Mesenchymal stem cell (in vitro differentiated cells and primary cell): ENCODE measurements at regions not wholly inside any gene's neighbourhood (a gene's known extent, or its start where the extent isn't known, plus 50 kb on each side); places are given as distances from the start of the nearest gene placed in this dataset.

Experiments used
- DNase-seq: peaks from one replicate; pipeline ENCODE4 v3.0.0-alpha.2; 2013
- H2AFZ ChIP-seq: one replicate; pipeline ENCODE4 v1.6.1; 2013; ENCODE audit warnings: low read depth, mild to moderate bottlenecking, control low read depth, inconsistent platforms, low read length, moderate library complexity
- H2AK5ac ChIP-seq: 2 replicates; pipeline ENCODE4 v1.6.1; 2013; ENCODE audit warnings: low read length, moderate library complexity, mild to moderate bottlenecking, inconsistent platforms; ENCODE audit not compliant: severe bottlenecking
- H2BK120ac ChIP-seq: one replicate; pipeline ENCODE4 v1.6.1; 2013; ENCODE audit warnings: low read depth, mild to moderate bottlenecking, inconsistent platforms, low read length, moderate library complexity
- H2BK12ac ChIP-seq, 2 experiments: one replicate each; pipeline ENCODE4 v1.6.1; 2013; ENCODE audit warnings: inconsistent platforms in 2 of 2, low read length in 2 of 2, mild to moderate bottlenecking in 2 of 2, moderate library complexity in 2 of 2, control low read depth in 1 of 2
- H2BK15ac ChIP-seq: one replicate; pipeline ENCODE4 v1.6.1; 2013; ENCODE audit warnings: mild to moderate bottlenecking, low read depth, inconsistent platforms; ENCODE audit not compliant: poor library complexity, severe bottlenecking
- H2BK5ac ChIP-seq: 2 replicates; pipeline ENCODE4 v1.6.1; 2013; ENCODE audit warnings: low read depth, mild to moderate bottlenecking, low read length, control low read depth, inconsistent platforms; ENCODE audit not compliant: poor library complexity, severe bottlenecking
- H3K14ac ChIP-seq, 2 experiments: one replicate each; pipeline ENCODE4 v1.6.1; 2013; ENCODE audit warnings: inconsistent platforms in 2 of 2, low read length in 2 of 2, control low read depth in 1 of 2, mild to moderate bottlenecking in 1 of 2, moderate library complexity in 1 of 2
- H3K18ac ChIP-seq, 2 experiments: one replicate each; pipeline ENCODE4 v1.6.1; 2013; ENCODE audit warnings: inconsistent platforms in 2 of 2, low read length in 2 of 2, control low read depth in 1 of 2, low read depth in 1 of 2, mild to moderate bottlenecking in 1 of 2
- H3K23ac ChIP-seq, 2 experiments: one replicate each; pipeline ENCODE4 v1.6.1; 2013; ENCODE audit warnings: inconsistent platforms in 2 of 2, low read length in 2 of 2, mild to moderate bottlenecking in 2 of 2, moderate library complexity in 2 of 2, control low read depth in 1 of 2
- H3K27ac ChIP-seq: 2 replicates; pipeline ENCODE4 v1.5.1; 2013; ENCODE audit warnings: mild to moderate bottlenecking, moderate library complexity, low read length, control low read depth, inconsistent platforms; ENCODE audit not compliant: poor library complexity, severe bottlenecking
- H3K27me3 ChIP-seq, 2 experiments: 2 replicates each; pipeline versions ENCODE4 v1.6.1 to v1.7.0; 2013; ENCODE audit warnings: low read length in 2 of 2, mild to moderate bottlenecking in 2 of 2, moderate library complexity in 2 of 2, control low read depth in 1 of 2, inconsistent platforms in 1 of 2; ENCODE audit not compliant: control insufficient read depth in 1 of 2, insufficient read depth in 1 of 2
- H3K36me3 ChIP-seq, 2 experiments: 2 replicates each; pipeline versions ENCODE4 v1.6.1 to v1.7.0; 2013; ENCODE audit warnings: low read length in 2 of 2, control low read depth in 1 of 2, inconsistent platforms in 1 of 2, low read depth in 1 of 2, mild to moderate bottlenecking in 1 of 2; ENCODE audit not compliant: insufficient read depth in 2 of 2, control insufficient read depth in 1 of 2
- H3K4ac ChIP-seq, 2 experiments: one replicate each; pipeline ENCODE4 v1.6.1; 2013; ENCODE audit warnings: inconsistent platforms in 2 of 2, low read length in 2 of 2, mild to moderate bottlenecking in 2 of 2, moderate library complexity in 2 of 2, control low read depth in 1 of 2, low read depth in 1 of 2
- H3K4me1 ChIP-seq: 2 replicates; pipeline ENCODE4 v1.6.1; 2013; ENCODE audit warnings: low read depth, low read length, control low read depth; ENCODE audit not compliant: control insufficient read depth, insufficient read depth
- H3K4me2 ChIP-seq: 2 replicates; pipeline ENCODE4 v1.6.1; 2013; ENCODE audit warnings: low read length, mild to moderate bottlenecking, inconsistent platforms; ENCODE audit not compliant: poor library complexity, severe bottlenecking
- H3K4me3 ChIP-seq, 2 experiments: 2 replicates each; pipeline versions ENCODE4 v1.5.1 to v1.7.0; 2013; ENCODE audit warnings: low read length in 2 of 2, mild to moderate bottlenecking in 2 of 2, control low read depth in 1 of 2, low read depth in 1 of 2; ENCODE audit not compliant: insufficient read depth in 1 of 2
- H3K79me1 ChIP-seq: replicated peaks from 2 replicates; pipeline ENCODE4 v1.6.1; 2013; ENCODE audit warnings: mild to moderate bottlenecking, control low read depth, low read length, inconsistent platforms; ENCODE audit not compliant: poor library complexity, severe bottlenecking
- H3K9ac ChIP-seq: 2 replicates; pipeline ENCODE4 v1.7.0; 2013; ENCODE audit warnings: mild to moderate bottlenecking, low read length, moderate library complexity
- H3K9me3 ChIP-seq: 2 replicates; pipeline ENCODE4 v1.7.0; 2013; ENCODE audit warnings: mild to moderate bottlenecking, low read length; ENCODE audit not compliant: control insufficient read depth
- H4K8ac ChIP-seq: one replicate; pipeline ENCODE4 v1.6.1; 2013; ENCODE audit warnings: inconsistent platforms, mild to moderate bottlenecking, low read length, moderate library complexity
- H4K91ac ChIP-seq: one replicate; pipeline ENCODE4 v1.6.1; 2013; ENCODE audit warnings: mild to moderate bottlenecking, low read length, inconsistent platforms
- WGBS: methylation state at CpG from one replicate; pipeline ENCODE4 v1.1.7; 2013; ENCODE audit warnings: mixed read lengths; 5-methylcytosine and 5-hydroxymethylcytosine counted together

DNA sequence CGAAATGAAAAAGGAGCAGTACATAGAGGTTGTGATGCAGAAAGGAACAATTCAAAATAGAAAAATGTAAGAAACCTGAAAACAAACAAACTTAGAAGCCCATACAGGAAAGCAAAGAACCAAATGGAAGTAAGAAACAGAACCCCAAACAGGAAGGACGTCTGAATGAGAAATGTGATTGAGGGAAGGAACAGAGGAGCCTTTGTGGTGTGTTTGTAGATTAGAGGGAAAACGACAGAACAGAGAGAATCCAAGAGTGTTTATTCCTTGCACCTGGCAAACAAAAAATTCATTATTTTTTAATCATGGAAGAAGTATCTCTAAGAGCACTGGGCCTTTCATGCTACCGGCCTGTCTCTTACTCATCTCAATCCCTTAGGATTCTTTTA is 67.8 kb upstream of the ZSWIM6 start:
- DNase-seq: no peak
- H4K8ac ChIP-seq: no peak overlapping the region
- no peak overlapping the region for H3K4ac ChIP-seq
- H3K4me3 ChIP-seq: no peak overlapping the region
- no peak overlapping the region for H3K18ac ChIP-seq
- H2BK120ac ChIP-seq: no peak overlapping the region
- H3K27ac ChIP-seq: no peak overlapping the region
- no peak overlapping the region for H2BK15ac ChIP-seq
- H3K4me1 ChIP-seq: peaks cover 2% of the 10 kb centered on the region
- no peaks in the 10 kb centered on the region for H3K36me3 ChIP-seq
- no peaks in the 10 kb centered on the region for H3K9me3 ChIP-seq
- H2AFZ ChIP-seq: no peak overlapping the region
- H3K4me2 ChIP-seq: no peak overlapping the region
- H3K27me3 ChIP-seq: no peaks in the 10 kb centered on the region
- 23% methylated on average over 1 of the region's 4 CpGs for WGBS
- H4K91ac ChIP-seq: no peak overlapping the region
- H2BK5ac ChIP-seq: no peak overlapping the region
- H3K23ac ChIP-seq: no peak overlapping the region
- H3K9ac ChIP-seq: no peak overlapping the region
- no peak overlapping the region for H3K14ac ChIP-seq
- no peaks in the 10 kb centered on the region for H3K79me1 ChIP-seq
- no peak overlapping the region for H2AK5ac ChIP-seq
- H2BK12ac ChIP-seq: no peak overlapping the region

DNA sequence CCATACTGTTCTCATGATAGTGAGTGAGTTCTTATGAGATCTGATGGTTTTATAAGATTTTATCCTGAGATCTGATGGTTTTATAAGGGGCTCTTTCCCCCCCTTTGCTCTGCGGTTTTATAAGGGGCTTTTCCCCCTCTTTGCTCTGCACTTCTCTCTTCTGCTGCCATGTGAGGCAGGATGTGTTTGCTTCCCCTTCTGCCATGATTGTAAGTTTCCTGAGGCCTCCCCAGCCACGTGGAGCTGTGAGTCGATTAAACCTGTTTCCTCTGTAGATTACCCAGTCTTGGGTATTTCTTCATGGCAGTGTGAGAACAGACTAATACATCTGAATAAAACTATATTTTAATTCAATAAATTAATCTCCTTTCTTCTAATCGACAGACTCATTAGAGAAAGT is 64.9 kb upstream of the ZSWIM6 start:
- H2BK5ac ChIP-seq: no peak overlapping the region
- no peaks in the 10 kb centered on the region for H3K9me3 ChIP-seq
- DNase-seq: no peak
- H2BK15ac ChIP-seq: no peak overlapping the region
- H3K4me3 ChIP-seq: no peak overlapping the region
- H3K36me3 ChIP-seq: no peaks in the 10 kb centered on the region
- no peak overlapping the region for H2AK5ac ChIP-seq
- H3K14ac ChIP-seq: no peak overlapping the region
- no peaks in the 10 kb centered on the region for H3K79me1 ChIP-seq
- no peak overlapping the region for H4K91ac ChIP-seq
- no peak overlapping the region for H3K4me2 ChIP-seq
- H2AFZ ChIP-seq: no peak overlapping the region
- no peak overlapping the region for H3K4ac ChIP-seq
- no peak overlapping the region for H2BK120ac ChIP-seq
- H4K8ac ChIP-seq: no peak overlapping the region
- H3K27me3 ChIP-seq: no peaks in the 10 kb centered on the region
- H3K23ac ChIP-seq: no peak overlapping the region
- no peak overlapping the region for H3K27ac ChIP-seq
- H3K4me1 ChIP-seq: peaks cover under 1% of the 10 kb centered on the region
- H2BK12ac ChIP-seq: no peak overlapping the region
- H3K18ac ChIP-seq: no peak overlapping the region
- H3K9ac ChIP-seq: no peak overlapping the region
- WGBS: 100% methylated on average over 1 of the region's 4 CpGs

DNA sequence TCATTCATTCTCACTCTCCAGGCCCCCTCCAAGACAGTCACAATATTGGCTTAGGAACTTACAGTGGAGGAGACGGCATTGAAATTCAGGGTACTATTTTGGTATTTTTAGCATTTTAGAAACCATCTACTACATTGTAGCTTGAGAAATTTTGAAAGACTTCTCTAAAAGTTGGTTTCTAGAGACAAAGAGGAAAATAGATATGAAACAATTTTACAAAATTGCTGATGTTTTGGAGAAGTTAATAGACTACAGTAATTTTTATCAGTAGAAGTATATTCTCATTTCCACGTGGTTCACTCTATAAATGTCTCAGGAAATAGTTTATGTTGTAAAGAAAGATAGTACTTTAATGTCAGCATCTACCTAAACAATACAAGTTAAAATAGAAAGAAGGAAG is 63.2 kb upstream of the ZSWIM6 start:
- H3K9ac ChIP-seq: no peak overlapping the region

DNA sequence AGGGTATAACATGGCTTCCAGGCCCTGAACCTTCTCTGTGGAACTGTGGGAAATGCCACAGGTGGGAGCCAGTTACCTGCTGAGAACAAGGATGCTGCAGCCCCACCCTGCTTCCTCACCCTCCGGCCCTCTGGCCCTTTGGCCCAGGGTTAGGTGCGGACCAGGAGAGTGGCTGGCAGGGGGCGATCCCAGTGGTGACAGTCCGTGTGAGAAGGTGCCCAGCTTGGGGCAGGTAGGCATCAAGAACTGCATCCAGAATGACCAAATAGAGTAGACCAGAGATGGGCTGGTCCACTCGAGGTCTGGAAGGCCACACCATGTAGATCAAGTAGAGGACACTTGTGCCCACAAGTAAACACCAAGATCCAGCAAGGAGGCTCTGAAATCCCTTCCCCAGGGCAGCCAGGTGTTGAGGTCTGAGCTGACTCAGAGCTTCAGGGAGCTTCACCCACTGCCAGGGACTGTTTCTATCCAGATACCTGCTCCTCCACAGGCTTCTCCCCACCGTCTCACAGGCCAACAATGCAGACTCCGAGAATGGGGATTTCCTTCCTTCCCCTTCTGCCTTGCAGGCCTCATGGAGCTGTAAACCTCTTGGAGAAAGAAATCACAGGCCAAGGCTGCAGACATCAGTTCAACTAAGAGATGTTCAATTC is 61.4 kb upstream of the ZSWIM6 start:
- H4K8ac ChIP-seq: no peak overlapping the region
- no peaks in the 10 kb centered on the region for H3K79me1 ChIP-seq
- H3K4me2 ChIP-seq: no peak overlapping the region
- H2BK120ac ChIP-seq: no peak overlapping the region
- no peak overlapping the region for H3K23ac ChIP-seq
- H3K4me3 ChIP-seq: no peak overlapping the region
- H2AK5ac ChIP-seq: no peak overlapping the region
- H2BK12ac ChIP-seq: no peak overlapping the region
- no peak overlapping the region for H3K14ac ChIP-seq
- H2BK15ac ChIP-seq: no peak overlapping the region
- H3K9me3 ChIP-seq: no peaks in the 10 kb centered on the region
- DNase-seq: no peak
- H3K36me3 ChIP-seq: no peaks in the 10 kb centered on the region
- peaks cover under 1% of the 10 kb centered on the region for H3K4me1 ChIP-seq
- no peak overlapping the region for H3K9ac ChIP-seq
- no peak overlapping the region for H2AFZ ChIP-seq
- H3K4ac ChIP-seq: no peak overlapping the region
- H3K27me3 ChIP-seq: no peaks in the 10 kb centered on the region
- no peak overlapping the region for H2BK5ac ChIP-seq
- WGBS: 95% methylated on average over 6 of the region's 7 CpGs
- H3K18ac ChIP-seq: no peak overlapping the region
- H3K27ac ChIP-seq: no peak overlapping the region
- no peak overlapping the region for H4K91ac ChIP-seq

More for the DNA sequence above, 63.2 kb upstream of the ZSWIM6 start:
- no peak overlapping the region for H3K4me3 ChIP-seq
- no peak overlapping the region for H3K14ac ChIP-seq
- H2BK12ac ChIP-seq: no peak overlapping the region
- no CpG with 5 or more reads among the region's 2 CpGs for WGBS
- no peak overlapping the region for H3K4ac ChIP-seq
- H2AFZ ChIP-seq: no peak overlapping the region
- no peak overlapping the region for H3K4me2 ChIP-seq
- no peak overlapping the region for H2BK5ac ChIP-seq
- no peaks in the 10 kb centered on the region for H3K9me3 ChIP-seq
- H3K18ac ChIP-seq: no peak overlapping the region
- no peak overlapping the region for H3K23ac ChIP-seq
- DNase-seq: no peak
- no peaks in the 10 kb centered on the region for H3K27me3 ChIP-seq
- no peak overlapping the region for H3K27ac ChIP-seq
- no peak overlapping the region for H4K8ac ChIP-seq
- H3K36me3 ChIP-seq: no peaks in the 10 kb centered on the region
- H2BK15ac ChIP-seq: no peak overlapping the region
- H2AK5ac ChIP-seq: no peak overlapping the region
- no peaks in the 10 kb centered on the region for H3K4me1 ChIP-seq
- H4K91ac ChIP-seq: no peak overlapping the region
- no peaks in the 10 kb centered on the region for H3K79me1 ChIP-seq
- no peak overlapping the region for H2BK120ac ChIP-seq
